Limb (tissue), 2 donors: ENCODE measurements at regions not wholly inside any gene's neighbourhood (a gene's known extent, or its start where the extent isn't known, plus 50 kb on each side); places are given as distances from the start of the nearest gene placed in this dataset.
"Not testable (repeated sequence)": the region's sequence is repeated elsewhere in the genome, so short reads cannot be mapped to it uniquely, and the experiment has no call there.

Experiments used
- DNase-seq, 2 donors: peaks; one replicate each; pipeline ENCODE4 v3.0.0-alpha.2; 2016; ENCODE audit errors: extremely low spot score in 2 of 2

- DNase-seq = no peak
These were observed 523.2 kb upstream of the CCDC196 start for GRCh38 chr14:65962952-65963351.

GRCh38 chr14:65964366-65964765 is 521.8 kb upstream of the CCDC196 start:
- no peak for DNase-seq

GRCh38 chr14:65966188-65966587 is 520.0 kb upstream of the CCDC196 start:
- no peak for DNase-seq

DNA sequence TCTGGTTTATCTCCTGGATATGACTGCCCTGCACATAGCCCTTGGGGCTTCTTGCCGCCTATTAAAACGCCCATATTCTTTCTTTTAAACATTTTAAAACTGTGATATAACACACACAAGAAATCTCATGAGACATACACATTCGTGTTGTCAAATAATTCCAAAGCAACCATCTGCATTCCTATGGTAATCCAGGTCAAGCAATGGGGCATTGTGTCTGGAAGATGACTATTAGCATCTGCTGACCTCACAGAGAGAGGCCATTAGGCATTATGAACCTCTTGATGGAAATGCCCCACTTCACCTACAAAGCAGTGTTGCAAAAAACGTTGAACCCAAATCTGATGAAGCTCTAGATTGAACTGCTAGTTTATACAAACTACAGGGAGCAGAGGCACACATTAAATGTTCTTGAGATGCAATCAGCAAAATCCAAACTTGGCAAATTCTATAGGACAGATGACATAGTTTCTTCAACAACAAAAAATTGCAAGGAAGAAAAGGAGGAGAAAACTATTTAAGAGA is 513.8 kb upstream of the CCDC196 start:
- no peak for DNase-seq

DNA sequence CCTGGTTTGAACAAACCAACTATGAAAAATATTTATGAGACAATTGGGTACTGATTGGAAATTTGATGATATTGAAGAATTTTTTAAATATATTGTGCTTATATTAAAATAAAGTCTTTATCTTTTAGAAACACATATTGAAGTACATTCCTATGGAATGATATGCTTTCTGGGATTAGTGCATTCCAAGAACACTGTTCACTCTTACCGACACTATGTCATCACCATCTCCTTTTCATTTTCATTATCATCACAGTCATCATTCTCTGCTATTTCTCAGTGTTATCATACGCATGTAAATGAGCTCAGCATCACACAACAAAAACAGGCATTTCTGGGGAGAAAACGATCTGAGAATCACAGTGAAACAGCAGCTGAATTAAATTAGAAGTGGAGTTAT is 513.3 kb upstream of the CCDC196 start:
- DNase-seq = no peak

- DNase-seq = no peak
These were observed 510.3 kb upstream of the CCDC196 start for GRCh38 chr14:65975865-65976264.

GRCh38 chr14:65976761-65977404 is 509.3 kb upstream of the CCDC196 start:
- DNase-seq = no peak

- DNase-seq = no peak
These were observed 504.9 kb upstream of the CCDC196 start for GRCh38 chr14:65981192-65981843.

DNA sequence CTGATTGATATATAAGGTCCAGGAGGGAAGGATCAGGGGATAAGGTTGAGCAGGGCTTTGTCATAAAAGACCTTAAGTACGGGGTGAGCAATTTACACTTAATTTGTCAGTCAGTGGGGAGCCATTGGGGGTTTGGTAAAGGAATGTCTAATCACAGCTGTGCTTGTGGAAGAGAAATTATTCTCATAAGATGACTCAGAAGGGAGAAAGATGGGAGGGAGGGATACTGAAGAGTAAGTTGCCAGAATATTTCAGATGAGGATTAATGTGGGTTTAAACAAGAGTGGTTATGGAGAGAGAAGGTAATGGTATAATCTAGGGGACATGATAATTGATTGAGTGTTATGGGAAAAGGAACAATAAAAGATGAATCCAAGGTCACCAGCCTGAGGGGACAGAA is 500.1 kb upstream of the CCDC196 start:
- DNase-seq = no peak

DNA sequence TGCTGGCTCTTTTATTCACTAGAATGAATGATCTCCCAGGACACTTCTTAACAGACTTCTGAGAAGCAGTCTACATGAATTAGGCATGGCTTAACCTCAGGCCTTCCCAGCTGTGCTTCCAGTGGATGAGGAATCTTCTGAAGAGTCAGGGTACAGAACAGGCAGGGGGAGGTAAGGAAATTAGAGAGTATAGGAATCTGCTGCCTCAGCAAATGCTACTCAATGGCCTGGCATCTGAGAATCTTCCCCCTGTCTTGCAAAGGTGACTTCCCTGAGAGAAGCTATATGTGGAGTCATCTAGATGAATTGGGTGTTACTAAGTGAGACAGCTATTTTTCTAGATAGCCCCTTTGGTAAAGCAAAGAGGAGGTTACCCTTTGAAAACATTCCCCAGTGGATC is 496.2 kb upstream of the CCDC196 start:
- DNase-seq = no peak

GRCh38 chr14:65991104-65991503 is 495.1 kb upstream of the CCDC196 start:
- DNase-seq = no peak

DNA sequence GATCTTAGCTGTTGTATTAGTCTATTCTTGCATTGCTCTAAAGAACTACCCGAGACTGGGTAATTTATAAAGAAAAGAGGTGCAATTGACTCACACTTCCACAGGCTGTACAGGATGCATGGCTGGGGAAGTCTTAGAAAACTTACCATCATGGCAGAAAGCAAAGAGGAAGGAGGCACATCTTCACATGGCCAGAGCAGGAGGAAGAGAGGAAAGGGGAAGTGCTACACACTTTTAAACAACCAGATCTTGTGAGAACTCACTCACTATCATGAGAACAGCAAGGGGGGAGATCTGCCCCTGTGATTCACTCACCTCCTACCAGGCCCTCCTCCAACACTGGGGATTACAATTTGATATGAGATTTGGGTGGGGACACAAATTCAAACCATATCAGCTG is 494.2 kb upstream of the CCDC196 start:
- not testable (repeated sequence) for DNase-seq

- no peak for DNase-seq
These were observed 493.1 kb upstream of the CCDC196 start for GRCh38 chr14:65993103-65993502.

DNA sequence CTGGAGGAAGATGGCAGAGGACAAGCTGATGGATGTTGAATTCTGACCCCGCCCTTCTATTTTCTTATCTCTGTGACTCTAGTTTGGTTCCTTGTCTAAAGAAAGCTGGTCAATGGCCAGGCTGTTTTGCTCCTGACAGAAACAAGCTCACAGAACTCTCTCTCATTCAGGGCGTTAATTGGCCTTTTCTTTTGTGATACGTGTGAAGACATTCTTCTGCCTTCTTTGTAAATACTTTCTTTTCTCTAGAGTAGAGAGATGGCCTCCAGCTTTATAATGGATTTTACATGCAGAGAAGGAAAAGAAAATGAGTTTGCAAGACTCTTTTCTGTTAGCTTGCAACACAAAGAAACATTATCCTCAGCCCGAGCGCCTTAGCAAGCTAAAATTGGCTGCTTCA is 492.2 kb upstream of the CCDC196 start:
- DNase-seq = no peak

DNA sequence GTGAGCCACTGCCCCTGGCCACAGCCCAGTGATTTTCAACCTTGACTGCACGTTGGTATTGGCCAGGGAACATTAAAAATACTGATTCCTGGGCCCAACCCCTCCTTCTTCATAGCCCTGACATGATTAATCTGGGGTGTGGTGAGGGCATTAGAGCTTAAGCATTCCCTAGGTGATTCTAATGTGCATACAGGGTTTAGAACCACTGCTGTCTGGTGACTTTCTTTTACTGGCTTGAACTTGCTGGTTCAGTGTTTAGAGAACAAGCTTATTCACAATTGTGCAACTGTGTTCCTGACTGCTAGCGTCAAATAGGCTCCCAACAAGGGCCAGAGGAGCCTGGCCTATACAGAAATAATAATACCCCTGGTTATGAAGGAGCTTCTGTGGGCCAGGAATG is 488.8 kb upstream of the CCDC196 start:
- no peak for DNase-seq

DNA sequence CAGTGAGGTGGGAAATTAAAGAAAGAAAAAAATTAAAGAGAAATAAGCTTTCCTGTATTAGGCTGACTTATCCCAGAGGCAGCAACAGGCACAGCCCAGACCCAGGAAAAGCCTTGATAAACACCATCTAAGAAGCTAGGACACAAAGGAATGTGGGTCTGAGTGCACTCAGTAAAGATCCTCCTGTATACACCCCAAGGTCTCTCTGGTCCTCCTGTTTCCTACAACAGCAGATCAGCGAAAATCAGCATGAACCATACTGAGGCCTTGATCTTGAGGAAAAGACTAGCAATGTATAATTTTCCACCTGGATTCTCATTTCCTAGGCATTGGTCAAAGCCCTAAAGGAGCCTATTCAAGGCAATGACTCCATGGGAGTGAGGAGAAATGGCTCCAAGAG is 486.3 kb upstream of the CCDC196 start:
- DNase-seq = no peak

DNA sequence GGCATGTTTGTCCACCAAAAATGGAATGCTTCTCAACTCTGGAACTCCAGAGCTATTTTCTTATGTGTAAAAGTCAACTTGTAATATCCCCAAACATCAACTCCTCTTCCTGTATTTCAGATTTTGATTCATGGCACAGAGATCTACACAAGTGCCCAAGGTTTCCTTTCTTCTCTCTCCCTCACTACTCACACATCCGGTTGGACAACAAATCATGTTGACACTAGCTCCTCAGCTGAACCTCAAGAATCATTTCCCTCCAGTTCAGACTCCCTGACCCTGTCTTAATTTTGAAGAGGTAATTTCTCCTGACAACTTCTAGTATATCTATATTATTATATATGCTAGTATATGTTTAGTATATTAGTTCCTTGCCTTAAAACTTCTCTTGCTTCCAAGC is 485.4 kb upstream of the CCDC196 start:
- DNase-seq = no peak

- DNase-seq = no peak
These were observed 484.8 kb upstream of the CCDC196 start for GRCh38 chr14:66001356-66001755.

- no peak for DNase-seq
These were observed 483.0 kb upstream of the CCDC196 start for GRCh38 chr14:66003082-66003730.

GRCh38 chr14:66005900-66006434 is 480.2 kb upstream of the CCDC196 start:
- DNase-seq = no peak

GRCh38 chr14:66008631-66009030 is 477.5 kb upstream of the CCDC196 start:
- no peak for DNase-seq

DNA sequence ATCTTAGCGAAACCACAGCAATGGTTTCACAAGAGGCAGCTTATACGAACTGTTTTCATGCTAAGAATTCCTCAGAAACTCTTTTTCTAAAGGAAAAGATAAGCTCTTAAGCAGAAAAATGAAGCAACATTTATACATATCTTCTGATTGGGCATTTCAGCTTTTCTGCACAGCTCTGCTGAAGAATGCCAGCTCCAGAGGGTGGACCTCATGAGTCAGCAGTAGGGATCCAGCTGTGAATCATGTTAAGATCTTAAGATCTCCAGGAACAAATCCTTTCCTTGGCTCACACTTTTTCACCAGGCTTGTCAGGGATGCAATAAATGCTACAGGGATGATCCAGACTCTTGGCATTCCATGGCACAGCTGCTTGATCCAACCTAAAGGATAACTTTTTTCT is 477.1 kb upstream of the CCDC196 start:
- DNase-seq = no peak

- no peak for DNase-seq
These were observed 475.5 kb upstream of the CCDC196 start for GRCh38 chr14:66010695-66011094.
